H9 (cell line): ENCODE measurements at regions not wholly inside any gene's neighbourhood (a gene's known extent, or its start where the extent isn't known, plus 50 kb on each side); places are given as distances from the start of the nearest gene placed in this dataset.

Source experiments
- DNase-seq: peaks from one replicate; pipeline ENCODE4 v3.0.0-alpha.2; 2017
- H2AFZ ChIP-seq: one replicate; pipeline ENCODE4 v1.6.1; 2013; ENCODE audit warnings: mild to moderate bottlenecking, low read length, control low read depth, moderate library complexity
- H2AK5ac ChIP-seq: 2 replicates; pipeline ENCODE4 v1.6.1; 2013; ENCODE audit warnings: low read length, control low read depth, mixed read lengths; ENCODE audit not compliant: insufficient read length
- H2BK120ac ChIP-seq: one replicate; pipeline ENCODE4 v1.6.1; 2013; ENCODE audit warnings: low read depth, mild to moderate bottlenecking, low read length, control low read depth, inconsistent platforms; ENCODE audit not compliant: poor library complexity, severe bottlenecking
- H2BK12ac ChIP-seq: 2 replicates; pipeline ENCODE4 v1.6.1; 2013; ENCODE audit warnings: low read length, control low read depth, mixed read lengths, low read depth; ENCODE audit not compliant: insufficient read length
- H2BK15ac ChIP-seq: 2 replicates; pipeline ENCODE4 v1.6.1; 2013; ENCODE audit warnings: low read depth, low read length, control low read depth
- H2BK20ac ChIP-seq: one replicate; pipeline ENCODE4 v1.6.1; 2013; ENCODE audit warnings: low read depth, mild to moderate bottlenecking, low read length, control low read depth, inconsistent platforms; ENCODE audit not compliant: poor library complexity, severe bottlenecking
- H2BK5ac ChIP-seq: 2 replicates; pipeline ENCODE4 v1.6.1; 2013; ENCODE audit warnings: low read length, control low read depth, mixed read lengths; ENCODE audit not compliant: insufficient read length
- H3K14ac ChIP-seq: 2 replicates; pipeline ENCODE4 v1.6.1; 2013; ENCODE audit warnings: low read length, control low read depth; ENCODE audit not compliant: insufficient read depth
- H3K18ac ChIP-seq: 2 replicates; pipeline ENCODE4 v1.6.1; 2013; ENCODE audit warnings: low read depth, mild to moderate bottlenecking, mixed read lengths, low read length, control low read depth; ENCODE audit not compliant: insufficient read length
- H3K23ac ChIP-seq: 2 replicates; pipeline ENCODE4 v1.6.1; 2013; ENCODE audit warnings: low read length, control low read depth, mixed read lengths, low read depth; ENCODE audit not compliant: insufficient read length
- H3K23me2 ChIP-seq: 2 replicates; pipeline ENCODE4 v1.6.1; 2013; ENCODE audit warnings: low read depth, mild to moderate bottlenecking, mixed read lengths, low read length, control low read depth; ENCODE audit not compliant: insufficient read length, poor library complexity, severe bottlenecking
- H3K27ac ChIP-seq: 2 replicates; pipeline ENCODE4 v1.5.1; 2013; ENCODE audit warnings: low read length, control low read depth, mixed read lengths, low read depth; ENCODE audit not compliant: insufficient read length
- H3K27me3 ChIP-seq: 2 replicates; pipeline ENCODE4 v1.6.1; 2013; ENCODE audit warnings: low read length, control low read depth, inconsistent platforms; ENCODE audit not compliant: insufficient read depth
- H3K4ac ChIP-seq: 2 replicates; pipeline ENCODE4 v1.6.1; 2013; ENCODE audit warnings: low read depth, mild to moderate bottlenecking, control low read depth, inconsistent platforms, low read length, moderate library complexity
- H3K4me1 ChIP-seq: 2 replicates; pipeline ENCODE4 v1.6.1; 2013; ENCODE audit warnings: low read length, control low read depth, inconsistent platforms; ENCODE audit not compliant: insufficient read depth
- H3K4me2 ChIP-seq: 2 replicates; pipeline ENCODE4 v1.6.1; 2013; ENCODE audit warnings: low read length, control low read depth, mixed read lengths; ENCODE audit not compliant: insufficient read length, insufficient read depth
- H3K56ac ChIP-seq: 2 replicates; pipeline ENCODE4 v1.6.1; 2013; ENCODE audit warnings: low read depth, mild to moderate bottlenecking, mixed read lengths, low read length, control low read depth; ENCODE audit not compliant: insufficient read length
- H3K79me1 ChIP-seq: 2 replicates; pipeline ENCODE4 v1.6.1; 2013; ENCODE audit warnings: low read depth, mild to moderate bottlenecking, moderate library complexity, low read length, control low read depth, inconsistent platforms; ENCODE audit not compliant: insufficient read depth, poor library complexity, severe bottlenecking
- H3K79me2 ChIP-seq: 2 replicates; pipeline ENCODE4 v1.6.1; 2013; ENCODE audit warnings: low read length, control low read depth, inconsistent platforms; ENCODE audit not compliant: insufficient read depth
- H3K9ac ChIP-seq: 2 replicates; pipeline ENCODE4 v1.6.1; 2013; ENCODE audit warnings: low read length, control low read depth, mixed read lengths; ENCODE audit not compliant: insufficient read length; ENCODE audit errors: extremely low read depth
- H3K9me3 ChIP-seq: one replicate; pipeline ENCODE4 v1.6.1; 2013; ENCODE audit warnings: low read depth, low read length, inconsistent platforms; ENCODE audit not compliant: control insufficient read depth
- H3T11ph ChIP-seq: one replicate; pipeline ENCODE4 v1.6.1; 2013; ENCODE audit warnings: mild to moderate bottlenecking, low read length, control low read depth, inconsistent platforms
- H4K20me1 ChIP-seq: one replicate; pipeline ENCODE4 v1.6.1; 2013; ENCODE audit not compliant: control insufficient read depth, insufficient read length, insufficient read depth
- H4K5ac ChIP-seq: 2 replicates; pipeline ENCODE4 v1.6.1; 2013; ENCODE audit warnings: low read depth, mild to moderate bottlenecking, mixed read lengths, low read length, control low read depth; ENCODE audit not compliant: insufficient read length
- H4K8ac ChIP-seq: replicated peaks from 2 replicates; pipeline ENCODE4 v1.6.1; 2013; ENCODE audit warnings: low read length, control low read depth, mixed read lengths, low read depth; ENCODE audit not compliant: insufficient read length
- H4K91ac ChIP-seq: 2 replicates; pipeline ENCODE4 v1.6.1; 2013; ENCODE audit warnings: low read depth, mild to moderate bottlenecking, moderate library complexity, mixed read lengths, low read length, control low read depth; ENCODE audit not compliant: insufficient read length
- H3K27ac Mint-ChIP-seq, 3 experiments: 2 replicates in 2 of 3; 3 replicates in 1 of 3; pipeline ENCODE4 v1.8.0; 2020 to 2021; ENCODE audit warnings: mixed read lengths in 3 of 3, mild to moderate bottlenecking in 1 of 3, moderate library complexity in 1 of 3
- H3K27me3 Mint-ChIP-seq: 2 replicates; pipeline ENCODE4 v1.8.0; 2021; ENCODE audit warnings: low read depth, mild to moderate bottlenecking, moderate library complexity, mixed read lengths
- H3K36me3 Mint-ChIP-seq, 3 experiments: 2 replicates in 2 of 3; 3 replicates in 1 of 3; pipeline ENCODE4 v1.8.0; 2020 to 2021; ENCODE audit warnings: low read depth in 3 of 3, mixed read lengths in 3 of 3; ENCODE audit not compliant: insufficient read depth in 1 of 3
- H3K4me1 Mint-ChIP-seq, 2 experiments: 2 replicates each; pipeline ENCODE4 v1.8.0; 2020; ENCODE audit warnings: mixed read lengths in 2 of 2
- H3K4me3 Mint-ChIP-seq, 2 experiments: 2 replicates in 1 of 2; 3 replicates in 1 of 2; pipeline ENCODE4 v1.8.0; 2020 to 2021; ENCODE audit warnings: mild to moderate bottlenecking in 2 of 2, mixed read lengths in 2 of 2, moderate library complexity in 1 of 2
- H3K9me3 Mint-ChIP-seq, 2 experiments: 2 replicates in 1 of 2; 3 replicates in 1 of 2; pipeline ENCODE4 v1.8.0; 2020; ENCODE audit warnings: mild to moderate bottlenecking in 2 of 2, mixed read lengths in 2 of 2, moderate library complexity in 1 of 2
- CTCF ChIP-seq: fragments of 200-600 bp; sonication (generic); conservative IDR thresholded peaks from 3 replicates; pipeline ENCODE4 v1.8.0; 2021; ENCODE audit warnings: antibody characterized with exemption, mild to moderate bottlenecking
- WGBS: extraction: QIAGEN DNeasy Blood & Tissue Kit; methylation state at CpG from one replicate; pipeline ENCODE4 v1.1.7; 2013; ENCODE audit warnings: missing lambda C conversion rate, low lambda C conversion rate, mixed read lengths; ENCODE audit not compliant: insufficient read length; ENCODE audit errors: extremely low coverage; 5-methylcytosine and 5-hydroxymethylcytosine counted together

DNA sequence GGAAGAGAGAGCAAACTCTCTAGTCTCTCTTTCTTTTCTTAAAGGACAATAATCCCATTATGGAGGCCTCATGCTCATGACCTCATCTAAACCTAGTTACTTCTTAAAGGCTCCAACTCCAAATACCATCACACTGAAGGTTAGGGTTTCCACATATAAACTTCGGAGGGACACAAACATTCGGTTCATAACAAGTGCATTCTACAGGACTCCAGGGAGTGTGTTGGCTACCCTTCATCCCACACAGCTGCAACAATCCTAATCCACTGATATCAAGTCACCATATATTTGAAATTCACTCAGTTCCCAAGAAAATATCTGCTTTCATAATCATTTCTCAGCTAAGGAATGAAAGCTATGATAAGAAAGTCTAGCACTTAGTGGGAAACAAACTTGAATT is 265.9 kb upstream of the PLEKHG7 start:
- peaks cover 8 to 9% of the 10 kb centered on the region in 2 experiments for H3K4me1 Mint-ChIP-seq
- Histone ChIP-seq H2AK5ac (no peak overlapping the region), H3K9ac (no peak overlapping the region), H2BK12ac (no peak overlapping the region), H3K56ac (no peak overlapping the region), H3K9me3 (no peaks in the 10 kb centered on the region), H2AFZ (no peak overlapping the region), H4K5ac (no peak overlapping the region), H3K18ac (no peak overlapping the region), H3K79me1 (no peaks in the 10 kb centered on the region), H4K20me1 (no peaks in the 10 kb centered on the region), H3K27ac (no peak overlapping the region), H3K23ac (no peak overlapping the region), H3T11ph (no peak overlapping the region), H2BK5ac (no peak overlapping the region), H3K4me1 (no peaks in the 10 kb centered on the region; the same call in 1 of the 2 replicates), H4K91ac (no peak overlapping the region), H2BK120ac (no peak overlapping the region), H3K4me2 (no peak overlapping the region), H3K23me2 (no peaks in the 10 kb centered on the region), H3K27me3 (no peaks in the 10 kb centered on the region), H2BK15ac (no peak overlapping the region), H4K8ac (no peak overlapping the region), H3K14ac (no peak overlapping the region), H3K4ac (no peak overlapping the region), H2BK20ac (no peak overlapping the region), H3K79me2 (no peaks in the 10 kb centered on the region)
- H3K27ac Mint-ChIP-seq: no peak overlapping the region
- no peak overlapping the region for H3K4me3 Mint-ChIP-seq
- WGBS: no CpG with 5 or more reads among the region's 2 CpGs
- no peaks in the 10 kb centered on the region; a peak in 1 of 7 replicates for H3K36me3 Mint-ChIP-seq
- H3K27me3 Mint-ChIP-seq: no peaks in the 10 kb centered on the region
- no peak for DNase-seq
- TF ChIP-seq CTCF: no peak
- H3K9me3 Mint-ChIP-seq: no peaks in the 10 kb centered on the region; a peak in 1 of 5 replicates
